ENCODE measurements at regions not wholly inside any gene's neighbourhood (a gene's known extent, or its start where the extent isn't known, plus 50 kb on each side); places are given as distances from the start of the nearest gene placed in this dataset.

- no peak for TF ChIP-seq CTCF (IDR thresholded peaks at IDR 0.05)
- no peaks in the 10 kb centered on the region for H3K4me1 ChIP-seq
- DNase-seq (ENCODE audit: low spot score in 2 of 2), result no peak
- no peaks in the 10 kb centered on the region for H3K27me3 ChIP-seq
- H3K9me3 ChIP-seq, result no peaks in the 10 kb centered on the region
- no peak overlapping the region for H3K27ac ChIP-seq
- no peak overlapping the region for H3K4me3 ChIP-seq
- intact Hi-C loops (cut with DNase I), result no loop called here
- H3K36me3 ChIP-seq, result no peaks in the 10 kb centered on the region
These were observed 514.8 kb upstream of the RAB6C start for GRCh38 chr2:129464631-129465030.

GRCh38 chr2:129465045-129465444 is 514.4 kb upstream of the RAB6C start:
- DNase-seq (ENCODE audit: low spot score in 2 of 2), result no peak
- no peaks in the 10 kb centered on the region for H3K36me3 ChIP-seq
- no peaks in the 10 kb centered on the region for H3K4me1 ChIP-seq
- no peak overlapping the region for H3K4me3 ChIP-seq
- no peaks in the 10 kb centered on the region for H3K27me3 ChIP-seq
- no peak overlapping the region for H3K27ac ChIP-seq
- intact Hi-C loops (cut with DNase I), result no loop called here
- no peak for TF ChIP-seq CTCF (IDR thresholded peaks at IDR 0.05)
- no peaks in the 10 kb centered on the region for H3K9me3 ChIP-seq

- Histone ChIP-seq H3K4me1 (no peaks in the 10 kb centered on the region), H3K9me3 (no peaks in the 10 kb centered on the region), H3K36me3 (no peaks in the 10 kb centered on the region), H3K27ac (no peak overlapping the region), H3K27me3 (no peaks in the 10 kb centered on the region), H3K4me3 (no peak overlapping the region)
- no peak for TF ChIP-seq CTCF (IDR thresholded peaks at IDR 0.05)
- DNase-seq (ENCODE audit: low spot score in 2 of 2), result no peak
- intact Hi-C loops (cut with DNase I), result no loop called here
These were observed 513.1 kb upstream of the RAB6C start for GRCh38 chr2:129466389-129466788.

- H3K36me3 ChIP-seq, result no peaks in the 10 kb centered on the region
- no peaks in the 10 kb centered on the region for H3K4me1 ChIP-seq
- TF ChIP-seq CTCF (IDR thresholded peaks at IDR 0.05), result no peak
- H3K9me3 ChIP-seq, result no peaks in the 10 kb centered on the region
- no peak for DNase-seq (ENCODE audit: low spot score in 2 of 2)
- no peak overlapping the region for H3K4me3 ChIP-seq
- intact Hi-C loops (cut with DNase I), result no loop called here
- no peak overlapping the region for H3K27ac ChIP-seq
- H3K27me3 ChIP-seq, result no peaks in the 10 kb centered on the region
These were observed 512.3 kb upstream of the RAB6C start for GRCh38 chr2:129467012-129467779.

- no peak for DNase-seq (ENCODE audit: low spot score in 2 of 2)
- Histone ChIP-seq H3K36me3 (no peaks in the 10 kb centered on the region), H3K9me3 (no peaks in the 10 kb centered on the region), H3K27ac (no peak overlapping the region), H3K27me3 (no peaks in the 10 kb centered on the region), H3K4me3 (no peak overlapping the region), H3K4me1 (no peaks in the 10 kb centered on the region)
- intact Hi-C loops (cut with DNase I), result no loop called here
- no peak for TF ChIP-seq CTCF (IDR thresholded peaks at IDR 0.05)
These were observed 511.5 kb upstream of the RAB6C start for GRCh38 chr2:129467941-129468340.

GRCh38 chr2:129468879-129469278 is 510.6 kb upstream of the RAB6C start:
- intact Hi-C loops (cut with DNase I), result no loop called here
- no peak for TF ChIP-seq CTCF (IDR thresholded peaks at IDR 0.05)
- H3K27ac ChIP-seq, result no peak overlapping the region

More at GRCh38 chr2:129468879-129469278, 510.6 kb upstream of the RAB6C start:
- Histone ChIP-seq H3K4me3 (no peak overlapping the region), H3K4me1 (no peaks in the 10 kb centered on the region), H3K9me3 (no peaks in the 10 kb centered on the region), H3K36me3 (no peaks in the 10 kb centered on the region), H3K27me3 (no peaks in the 10 kb centered on the region)
- no peak for DNase-seq (ENCODE audit: low spot score in 2 of 2)
